ENCODE measurements at regions not wholly inside any gene's neighbourhood (a gene's known extent, or its start where the extent isn't known, plus 50 kb on each side); places are given as distances from the start of the nearest gene placed in this dataset.
A peak's percentile ranks its signal among the peaks of the same experiment; 100 is the strongest.
"Not testable (repeated sequence)": the region's sequence is repeated elsewhere in the genome, so short reads cannot be mapped to it uniquely, and the experiment has no call there.

DNA sequence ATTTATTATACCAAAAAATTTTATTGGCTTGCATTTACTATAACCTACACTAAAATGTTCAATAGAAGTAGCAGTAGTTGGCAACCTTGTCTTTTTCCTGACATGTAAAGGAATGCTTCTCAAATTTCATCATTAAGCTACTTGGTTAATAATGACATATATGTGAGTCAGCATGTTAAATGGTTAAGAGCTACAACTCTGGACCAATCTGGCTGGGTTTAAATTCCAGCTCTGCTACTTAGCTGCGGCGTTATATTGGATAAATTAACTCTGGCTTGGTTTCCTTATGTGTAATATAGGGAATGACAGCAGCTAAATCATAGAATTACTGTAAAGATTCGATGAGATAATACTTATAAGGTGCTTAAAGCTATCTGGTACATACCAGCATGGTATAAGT lies 53.7 kb upstream of the OTOGL start:
- DNase-seq = no peak

DNA sequence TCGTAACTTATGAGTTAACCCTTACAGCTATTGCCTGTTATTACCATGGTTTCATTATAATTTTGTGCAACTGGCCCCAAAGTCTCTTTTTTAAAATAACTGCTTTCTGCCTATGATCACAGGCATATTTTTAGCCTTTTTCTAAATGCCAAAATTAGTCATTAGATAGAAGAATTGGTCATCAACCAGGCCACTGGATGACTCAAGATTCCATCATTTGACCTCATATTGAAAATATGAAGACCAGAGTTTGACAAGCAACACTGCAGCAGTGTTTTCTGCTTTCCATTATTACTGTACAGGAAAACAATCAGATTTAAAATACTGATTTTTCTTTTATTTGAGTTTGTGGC lies 54.7 kb upstream of the OTOGL start:
- DNase-seq = no peak

DNA sequence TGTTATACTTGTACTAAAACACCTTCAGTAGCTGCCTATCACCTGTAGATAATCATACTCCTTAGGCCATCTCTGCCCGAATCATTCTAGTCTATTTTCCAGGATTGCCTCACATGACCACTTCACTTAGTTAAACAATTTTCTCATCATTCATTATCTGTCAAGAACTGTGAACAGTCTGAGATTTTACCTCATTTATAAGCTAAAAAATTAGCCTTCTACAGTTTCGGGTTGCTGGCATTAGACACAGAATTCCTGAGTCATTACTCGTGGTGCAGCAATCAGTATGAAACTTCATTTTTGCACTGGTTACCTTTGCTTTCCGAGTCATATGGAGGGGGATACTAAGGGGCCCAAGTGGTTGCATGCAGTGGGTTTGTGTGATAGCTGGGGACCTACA lies 57.6 kb upstream of the OTOGL start:
- DNase-seq = no peak

DNA sequence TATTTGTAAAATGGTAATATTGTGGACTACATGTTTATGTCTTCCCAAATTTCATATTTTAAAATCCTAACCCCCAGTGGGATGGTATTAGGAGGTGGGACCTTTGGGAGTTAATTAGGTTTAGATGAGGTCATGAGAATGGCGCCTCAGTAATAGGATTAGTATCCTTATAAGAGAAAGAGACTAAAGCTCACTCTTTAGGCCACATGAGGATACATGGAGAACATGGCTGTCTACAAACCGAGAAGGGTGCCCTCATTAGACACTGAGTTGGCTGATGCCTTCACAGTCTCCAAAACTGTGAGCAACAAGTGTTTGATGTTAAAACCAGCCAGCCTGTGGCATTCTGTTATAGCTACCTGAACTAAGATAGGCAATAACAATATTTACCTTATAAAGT lies 58.3 kb upstream of the OTOGL start:
- no peak for DNase-seq

DNA sequence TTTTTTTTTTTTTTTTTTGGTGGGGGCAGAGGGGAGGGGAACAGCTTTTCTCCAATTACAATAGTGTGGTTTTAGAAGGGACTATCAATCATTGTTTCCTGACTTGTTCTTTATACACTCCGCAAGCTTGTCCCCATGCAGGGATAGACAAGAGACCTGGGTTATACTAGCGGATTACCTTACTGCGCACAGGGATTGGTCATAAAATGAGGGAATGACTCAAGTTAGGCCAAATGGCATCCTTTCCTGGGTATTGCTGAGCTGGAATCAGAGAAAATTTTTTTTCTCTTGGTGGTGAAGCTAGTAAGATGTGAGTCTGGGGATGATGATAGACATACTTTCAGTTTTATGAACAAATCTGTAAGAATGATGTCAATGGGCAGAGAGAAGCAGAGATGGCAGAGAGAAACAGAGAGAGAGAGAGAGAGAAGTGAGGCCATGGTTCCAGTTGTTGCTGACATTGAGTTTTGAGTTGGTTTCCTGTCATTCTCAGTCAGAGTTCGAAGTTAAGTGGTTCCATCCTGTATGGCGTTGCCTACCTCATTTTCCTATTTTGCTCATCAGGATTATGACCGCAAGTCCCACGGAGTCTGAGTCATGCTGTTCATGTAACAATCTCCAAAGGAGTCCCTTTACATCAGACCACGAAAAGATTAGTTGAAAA lies 59.1 kb upstream of the OTOGL start:
- DNase-seq = peak; percentile 14 to 25

DNA sequence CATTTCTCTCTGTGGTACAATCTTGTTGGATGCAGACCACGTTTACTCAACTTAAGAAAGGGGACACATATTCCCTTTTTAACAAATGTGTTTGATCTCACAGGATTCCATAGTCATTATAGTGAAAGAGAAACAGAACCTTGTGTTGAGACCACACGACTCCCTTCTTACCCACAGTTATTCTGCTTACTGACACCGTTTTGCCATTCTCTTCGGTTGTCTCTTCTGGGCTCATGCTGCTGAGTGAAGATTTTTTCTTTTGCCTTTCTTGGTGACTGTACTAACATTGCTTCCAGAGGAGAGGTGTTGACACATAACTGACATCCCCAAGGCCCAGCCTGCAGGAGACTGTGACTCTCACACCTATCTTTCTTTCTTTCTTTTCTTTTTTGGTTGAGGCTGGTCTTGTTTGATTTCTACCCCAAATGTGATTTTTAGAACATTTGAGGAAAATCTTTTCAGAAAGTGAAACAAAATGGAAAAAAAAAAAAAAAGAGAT lies 61.2 kb upstream of the OTOGL start:
- no peak for DNase-seq

DNA sequence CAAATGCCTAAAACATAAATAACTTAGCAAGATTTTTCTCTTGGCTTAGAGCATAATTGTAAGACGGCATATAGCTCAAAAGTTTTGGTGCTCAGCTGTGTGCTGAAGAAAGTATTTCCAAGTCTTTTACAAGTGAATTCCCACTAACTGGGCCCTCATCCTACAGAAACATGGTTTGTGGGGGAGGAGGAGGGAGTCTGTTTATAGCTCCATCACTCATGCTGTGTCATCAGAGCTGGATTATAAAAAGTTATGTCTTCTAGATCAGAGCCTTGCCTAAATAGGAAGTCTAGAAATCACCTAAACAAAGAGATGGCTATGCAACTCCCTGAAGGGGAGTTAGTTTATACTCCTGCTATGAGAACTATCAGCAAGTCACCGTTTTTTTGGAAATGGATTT lies 65.9 kb upstream of the OTOGL start:
- no peak for DNase-seq

DNA sequence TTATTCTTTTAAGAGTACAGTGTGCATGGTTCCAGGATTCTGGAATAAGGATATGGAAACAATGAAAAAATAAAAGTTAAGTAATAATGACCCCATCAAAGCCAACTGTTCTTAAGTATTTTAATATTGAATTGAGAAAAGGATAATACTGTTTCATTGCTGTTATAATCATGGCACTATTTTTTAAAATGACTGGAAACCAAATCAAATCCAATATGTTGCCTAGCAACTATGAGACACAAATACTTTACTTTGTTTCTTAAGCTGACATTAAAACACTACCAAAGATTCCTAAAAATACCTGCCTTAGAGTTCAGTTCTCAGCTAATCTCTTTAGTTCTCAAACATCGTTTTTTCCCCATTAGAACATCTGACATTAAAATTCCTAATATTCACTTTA lies 66.4 kb upstream of the OTOGL start:
- no peak for DNase-seq

DNA sequence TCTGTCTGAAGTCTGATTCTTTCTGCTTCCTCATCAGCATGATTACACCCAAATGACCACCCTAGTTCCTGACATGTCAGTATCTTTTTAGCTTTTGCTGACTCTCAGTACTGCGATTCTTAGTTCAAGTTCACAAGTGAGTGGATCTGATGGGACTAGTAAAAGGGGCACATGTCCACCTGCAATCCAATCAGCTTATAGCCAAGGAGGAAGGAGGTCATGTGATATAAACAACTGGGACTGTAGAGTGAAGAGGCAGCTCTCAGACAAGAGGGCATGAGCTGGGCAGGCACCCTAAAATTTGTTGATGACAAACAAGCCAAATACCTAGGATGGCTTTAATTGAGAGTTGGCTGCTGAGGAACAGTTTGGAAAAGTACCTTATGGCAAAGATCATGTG lies 68.1 kb upstream of the OTOGL start:
- DNase-seq = no peak

DNA sequence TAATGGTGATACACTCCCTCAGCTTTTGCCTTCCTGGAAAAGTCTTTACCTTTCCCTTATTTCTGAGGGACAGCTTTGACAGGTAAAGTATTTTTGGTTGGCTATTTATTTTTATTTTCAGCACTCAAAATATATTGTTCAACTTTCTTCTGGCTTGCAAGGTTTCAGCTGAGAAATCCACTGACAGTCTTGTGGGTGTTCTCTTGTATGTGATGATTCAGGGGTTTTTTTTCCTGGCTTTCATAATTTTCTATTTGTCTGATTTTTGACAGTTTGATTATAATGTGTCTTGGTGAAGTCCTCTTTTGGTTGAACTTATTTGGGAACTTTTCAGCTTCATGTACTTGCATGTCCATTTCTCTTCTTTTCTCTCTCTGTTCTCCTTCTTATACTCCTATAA lies 73.7 kb upstream of the OTOGL start:
- DNase-seq = no peak

DNA sequence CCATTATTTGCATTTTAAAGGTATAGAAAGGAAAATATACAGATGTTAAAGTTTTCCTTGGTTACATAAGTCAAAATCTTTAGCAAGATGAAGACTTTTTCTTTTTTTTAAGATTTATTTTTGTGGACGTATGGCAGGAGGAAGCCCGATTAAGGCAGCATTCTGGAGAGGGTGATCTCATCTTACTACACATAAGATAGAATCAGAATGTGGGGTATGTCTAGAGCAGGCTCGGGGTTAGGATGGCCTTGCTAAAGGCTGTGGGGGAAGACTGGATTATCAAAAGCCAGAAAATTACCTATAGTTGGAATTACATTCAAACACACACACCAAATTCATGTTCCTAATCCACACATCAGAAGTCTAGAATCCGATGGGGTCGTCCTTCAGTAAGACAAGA lies 79.6 kb upstream of the OTOGL start:
- DNase-seq = no peak

DNA sequence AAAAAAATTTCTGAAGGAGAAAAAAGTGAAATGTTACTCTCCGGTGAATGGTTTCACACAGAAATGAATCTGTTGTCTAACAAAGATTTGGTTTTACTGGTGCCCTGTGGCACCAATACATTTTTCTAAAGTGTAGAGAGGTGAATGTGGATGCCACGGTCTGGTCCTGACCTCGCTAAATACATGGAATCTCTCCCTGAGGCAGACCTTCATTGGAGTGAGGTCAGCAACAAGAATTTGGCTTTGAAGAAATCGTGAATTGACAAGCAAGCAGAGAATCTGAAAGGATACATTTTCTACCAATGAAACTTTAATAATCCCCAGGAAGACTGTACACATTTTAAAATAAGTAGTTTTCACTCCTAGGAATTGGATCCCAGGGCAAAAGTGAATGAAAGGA lies 81.2 kb upstream of the OTOGL start:
- no peak for DNase-seq

DNA sequence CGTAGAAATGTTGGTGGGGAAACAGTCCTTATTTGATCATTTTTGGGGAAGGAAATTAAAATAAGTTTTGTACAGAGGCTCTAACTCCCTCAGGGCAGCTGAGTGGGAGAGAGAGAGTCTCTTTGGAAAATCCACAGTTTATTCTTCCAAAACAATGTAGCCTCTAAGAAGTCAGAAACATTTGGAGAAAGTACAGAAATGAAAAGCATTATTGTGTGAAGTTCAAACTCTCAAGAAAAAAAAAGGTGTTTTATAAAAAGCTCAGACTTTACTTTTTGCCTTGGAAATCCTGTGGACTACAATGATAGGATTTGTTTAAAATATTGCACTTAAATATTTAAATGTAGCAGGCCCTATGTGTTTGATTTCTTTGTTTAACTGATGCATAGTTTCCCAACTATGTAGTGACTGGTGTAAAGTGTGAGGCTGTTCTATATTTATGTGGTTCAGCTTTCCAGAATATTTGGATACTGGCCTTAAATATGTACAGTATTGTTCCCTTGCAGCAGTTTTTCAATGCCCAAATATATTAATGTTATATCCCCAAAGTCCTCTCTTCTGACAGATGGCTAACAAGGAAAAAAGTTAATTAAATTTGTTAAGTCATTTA lies 82.0 kb upstream of the OTOGL start:
- no peak for DNase-seq

DNA sequence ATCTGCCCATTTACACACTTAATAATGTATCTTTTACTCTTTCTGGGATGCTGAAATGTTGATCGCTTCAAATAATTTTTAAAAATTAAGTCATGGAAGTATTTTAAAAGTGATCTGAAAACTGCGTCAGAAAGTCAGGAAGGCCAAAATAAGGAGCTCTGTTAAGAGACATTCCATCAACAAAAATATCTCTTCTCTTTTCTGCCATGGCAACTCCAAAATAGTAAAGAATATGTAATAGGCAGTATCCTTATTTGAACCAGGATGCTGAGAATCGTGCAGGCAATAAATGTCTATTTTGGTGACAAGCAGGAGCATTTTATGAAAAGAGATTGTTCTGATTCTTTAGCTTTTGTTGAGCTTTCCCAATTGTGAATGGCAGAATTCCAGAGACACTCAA lies 81.8 kb upstream of the PPP1R12A start:
- no peak for DNase-seq

DNA sequence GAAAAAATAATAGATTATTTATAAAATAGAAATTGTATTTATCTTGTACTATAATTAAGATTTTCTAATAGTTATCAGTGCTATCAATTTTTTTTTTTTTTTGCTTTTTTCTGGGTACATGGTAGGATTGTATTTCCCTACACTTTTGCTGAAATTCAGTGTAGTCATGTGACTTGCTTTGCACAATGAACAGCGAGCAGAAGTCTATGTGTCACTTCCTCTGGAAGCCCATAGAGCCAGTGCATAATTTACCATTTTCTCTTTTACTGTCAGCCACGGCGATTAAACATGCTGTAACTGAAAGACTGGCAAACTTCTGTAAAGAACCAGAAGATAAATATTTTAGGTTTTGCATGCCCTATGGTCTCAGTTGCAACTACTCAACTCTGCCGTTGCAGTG lies 80.8 kb upstream of the PPP1R12A start:
- DNase-seq = no peak

DNA sequence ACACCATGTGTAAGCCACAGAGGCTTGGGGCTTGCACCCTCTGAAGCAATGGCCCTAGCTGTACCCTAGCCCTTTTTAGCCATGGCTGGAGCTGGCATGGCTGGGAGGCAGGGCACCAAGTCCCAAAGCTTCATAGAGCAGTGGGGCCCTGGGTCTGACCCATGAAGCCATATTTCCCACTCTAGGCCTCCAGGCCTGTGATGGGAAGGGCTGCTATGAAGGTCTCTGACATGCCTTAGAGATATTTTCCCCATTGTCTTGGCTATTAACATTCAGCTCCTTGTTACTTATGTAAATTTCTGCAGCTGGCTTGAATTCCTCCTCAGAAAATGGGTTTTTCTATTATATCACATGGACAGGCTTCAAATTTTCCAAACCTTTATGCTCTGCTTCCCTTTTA lies 68.8 kb upstream of the PPP1R12A start:
- not testable (repeated sequence) for DNase-seq

DNA sequence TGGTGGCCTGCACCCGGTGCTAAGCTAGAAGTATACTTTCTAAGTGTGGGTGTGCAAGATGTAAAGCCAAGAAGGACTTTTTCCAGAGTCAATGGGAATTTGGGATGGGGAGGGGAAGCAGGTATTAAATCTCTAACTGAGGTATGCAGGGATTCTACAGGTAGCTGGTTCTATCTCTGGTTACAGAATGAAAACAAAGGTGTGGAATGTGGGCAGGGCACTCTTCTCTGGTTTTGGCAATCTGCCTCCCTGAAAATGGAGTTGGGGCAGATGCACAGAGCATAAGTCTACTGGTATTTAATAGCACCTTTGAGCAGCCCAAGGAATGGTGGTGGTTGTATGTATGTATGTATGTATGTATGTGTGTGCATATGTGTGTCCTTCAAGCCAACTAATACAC lies 66.7 kb upstream of the PPP1R12A start:
- DNase-seq = no peak

DNA sequence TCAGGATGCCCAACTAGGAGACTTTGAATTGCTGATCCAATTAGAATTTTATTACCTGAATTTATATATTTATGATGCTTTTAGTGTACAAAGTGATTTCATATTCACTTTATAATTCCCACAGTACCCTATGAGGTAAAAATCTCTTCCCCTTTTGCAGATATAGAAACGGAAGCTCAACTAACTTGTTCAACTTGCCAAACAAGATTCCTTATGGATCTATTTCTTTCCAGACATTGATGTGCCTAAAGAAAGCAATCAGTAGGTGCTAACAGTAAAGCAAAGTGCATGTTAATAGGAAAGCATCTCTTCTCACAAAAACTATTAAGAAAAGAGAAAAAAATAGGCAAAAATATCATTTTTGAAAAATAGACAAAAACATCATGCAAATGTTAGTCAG lies 65.9 kb upstream of the PPP1R12A start:
- no peak for DNase-seq

DNA sequence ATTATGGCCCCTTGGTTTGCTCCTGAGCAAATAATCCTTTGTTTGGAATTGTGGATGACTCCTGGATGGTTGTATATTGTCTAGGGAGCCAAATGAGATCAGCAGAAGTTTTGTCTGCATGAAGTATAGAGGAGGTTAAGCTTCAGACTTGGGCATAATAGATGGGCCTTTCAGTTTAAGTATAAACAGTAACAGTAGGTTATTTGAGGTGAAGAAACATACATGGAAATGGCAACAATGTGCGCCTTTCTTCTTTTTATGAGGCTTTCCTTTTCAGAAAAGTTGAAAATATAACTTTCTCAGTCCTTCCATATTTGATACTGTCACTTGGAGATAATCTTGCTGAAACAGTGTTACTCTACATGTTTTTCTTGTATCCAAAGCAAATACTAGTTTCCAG lies 63.7 kb upstream of the PPP1R12A start:
- no peak for DNase-seq

DNA sequence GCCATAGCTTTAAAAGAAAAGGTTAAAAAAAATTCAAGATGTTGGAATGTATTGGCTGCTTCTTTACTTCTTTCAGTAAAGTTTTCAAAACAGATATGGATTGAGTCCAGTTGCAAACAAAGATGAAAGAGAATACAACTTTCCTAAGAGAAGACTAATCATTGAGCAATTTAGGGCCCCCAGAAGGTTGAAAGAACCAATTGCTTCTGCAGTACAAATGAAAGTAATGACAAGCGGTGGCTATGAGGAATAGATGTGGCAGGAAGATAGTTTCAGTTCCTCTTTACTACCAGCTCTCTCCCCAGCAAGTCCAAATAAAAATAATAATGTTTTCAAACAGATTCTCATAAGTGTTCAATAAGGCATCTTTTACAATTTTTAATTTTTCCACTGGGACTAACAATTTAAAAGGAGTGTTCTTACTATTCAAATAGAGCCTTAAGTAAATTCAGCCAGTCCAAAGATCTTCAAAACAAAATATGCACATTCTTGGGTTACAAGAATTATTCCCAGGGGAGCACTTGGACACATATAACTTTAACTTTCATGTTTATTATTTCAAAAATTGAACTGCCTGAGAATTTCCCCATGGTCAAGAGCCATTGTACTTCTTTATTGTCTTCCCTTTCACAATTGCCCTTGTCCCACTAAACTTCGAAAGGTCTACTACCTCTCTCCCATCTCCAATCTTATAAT lies 62.3 kb upstream of the PPP1R12A start:
- no peak for DNase-seq

DNA sequence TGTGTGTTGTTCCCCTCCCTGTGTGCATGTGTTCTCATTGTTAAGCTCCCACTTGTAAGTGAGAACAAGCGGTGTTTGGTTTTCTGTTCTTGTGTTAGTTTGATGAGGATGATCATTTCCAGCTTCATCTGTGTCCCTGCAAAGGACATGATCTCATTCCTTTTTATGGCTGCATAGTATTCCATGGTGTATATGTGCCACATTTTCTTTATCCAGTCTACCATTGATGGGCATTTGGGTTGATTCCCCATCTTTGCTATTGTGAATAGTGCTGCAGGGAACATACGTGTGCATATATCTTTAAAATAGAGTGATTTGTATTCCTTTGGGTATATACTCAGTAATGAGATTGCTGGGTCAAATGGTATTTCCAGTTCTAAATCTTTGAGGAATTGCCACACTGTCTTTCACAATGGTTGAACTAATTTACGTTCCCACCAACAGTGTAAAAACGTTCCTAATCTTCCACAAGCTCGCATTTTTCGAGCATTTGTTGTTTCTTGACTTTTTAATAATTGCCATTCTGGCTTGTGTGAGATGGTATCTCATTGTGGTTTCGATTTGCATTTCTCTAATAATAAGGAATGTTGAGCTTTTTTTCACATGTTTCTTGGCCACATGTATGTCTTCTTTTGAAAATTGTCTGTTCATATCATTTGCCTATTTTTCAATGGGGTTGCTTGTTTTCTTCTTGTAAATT lies 60.6 kb upstream of the PPP1R12A start:
- not testable (repeated sequence) for DNase-seq

DNA sequence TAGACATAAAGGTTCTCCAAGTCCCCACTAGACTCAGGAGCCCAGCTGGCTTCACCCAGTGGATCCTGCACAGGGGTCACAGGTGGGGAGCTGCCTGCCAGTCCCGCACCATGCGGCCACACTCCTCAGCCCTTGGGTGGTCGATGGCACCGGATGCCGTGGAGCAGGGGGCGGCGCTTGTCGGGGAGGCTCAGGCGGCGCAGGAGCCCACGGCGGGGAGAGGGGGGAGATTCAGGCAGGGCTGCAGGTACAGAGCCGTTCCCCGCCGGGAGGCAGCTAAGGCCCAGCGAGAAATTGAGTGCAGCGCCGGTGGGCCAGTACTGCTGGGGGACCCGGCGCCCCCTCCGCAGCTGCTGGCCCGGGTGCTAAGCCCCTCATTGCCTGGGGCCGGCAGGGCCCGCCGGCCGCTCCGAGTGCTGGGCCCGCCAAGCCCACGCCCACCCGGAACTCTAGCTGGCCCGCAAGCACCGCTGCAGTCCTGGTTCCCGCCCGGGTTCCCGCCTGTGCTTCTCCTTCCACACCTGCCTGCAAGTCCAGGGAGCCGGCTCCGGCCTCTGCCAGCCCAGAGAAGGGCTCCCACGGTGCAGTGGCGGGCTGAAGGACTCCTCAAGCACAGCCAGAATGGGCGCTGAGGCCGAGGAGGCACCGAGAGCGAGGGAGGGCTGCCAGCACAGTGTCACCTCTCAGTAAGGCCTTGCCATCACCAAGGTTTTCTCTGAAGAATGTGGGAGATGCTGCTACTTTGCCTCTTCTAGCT lies 58.4 kb upstream of the PPP1R12A start:
- DNase-seq = no peak

DNA sequence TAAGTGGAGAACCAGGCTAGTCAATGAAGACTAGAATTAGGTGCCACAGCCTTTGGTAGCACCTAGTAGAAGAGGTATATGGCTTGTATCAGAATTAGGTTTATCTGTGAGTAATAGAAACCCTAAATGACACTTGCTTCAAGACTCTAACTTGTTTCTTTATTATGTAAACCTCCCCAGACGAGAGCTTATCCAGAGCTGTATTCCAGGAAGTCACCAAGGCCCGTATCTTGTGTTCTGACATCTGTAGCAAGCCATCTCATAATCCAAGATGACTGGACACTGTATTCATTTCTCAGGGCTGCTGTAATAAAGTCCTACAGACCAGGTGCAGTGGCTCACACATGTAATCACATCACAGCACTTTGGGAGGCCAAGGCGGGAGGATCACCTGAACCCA lies 56.7 kb upstream of the PPP1R12A start:
- DNase-seq = no peak
